ENCODE measurements at regions not wholly inside any gene's neighbourhood (a gene's known extent, or its start where the extent isn't known, plus 50 kb on each side); places are given as distances from the start of the nearest gene placed in this dataset.

DNA sequence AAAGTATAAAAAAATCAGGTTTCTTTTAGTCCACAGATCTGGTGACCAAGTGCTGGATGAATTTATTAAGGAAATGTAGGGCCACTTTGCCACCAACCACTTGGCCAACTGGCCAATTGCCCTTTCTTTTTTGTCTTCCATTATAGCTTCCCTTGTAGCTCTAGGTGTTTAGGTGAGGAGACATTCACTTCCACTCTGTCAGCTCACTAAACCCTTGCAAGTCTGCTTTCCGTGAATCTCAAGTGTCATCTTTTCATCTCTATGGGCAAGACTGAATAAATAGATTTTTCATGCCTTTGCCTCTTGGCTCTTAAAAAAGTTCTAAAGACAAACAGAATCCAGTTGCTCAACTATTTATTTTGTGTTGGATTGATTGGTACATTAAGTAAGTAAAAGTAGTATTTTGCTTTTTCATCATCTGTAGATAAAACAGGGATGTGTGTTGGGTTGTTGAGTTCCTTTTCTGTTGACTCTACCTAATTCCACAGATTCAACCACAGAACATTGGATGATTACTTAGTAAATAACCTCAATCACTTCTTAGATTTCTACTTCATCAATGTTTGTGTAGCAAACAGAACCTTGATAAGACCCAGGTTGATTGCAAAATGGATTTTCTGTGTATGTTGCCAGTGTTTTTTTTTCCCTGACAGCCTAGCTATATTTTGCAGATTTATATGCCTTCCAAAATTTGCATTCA, 68.1 kb upstream of the GRXCR1 start:
- TF ChIP-seq, protein P1, sequence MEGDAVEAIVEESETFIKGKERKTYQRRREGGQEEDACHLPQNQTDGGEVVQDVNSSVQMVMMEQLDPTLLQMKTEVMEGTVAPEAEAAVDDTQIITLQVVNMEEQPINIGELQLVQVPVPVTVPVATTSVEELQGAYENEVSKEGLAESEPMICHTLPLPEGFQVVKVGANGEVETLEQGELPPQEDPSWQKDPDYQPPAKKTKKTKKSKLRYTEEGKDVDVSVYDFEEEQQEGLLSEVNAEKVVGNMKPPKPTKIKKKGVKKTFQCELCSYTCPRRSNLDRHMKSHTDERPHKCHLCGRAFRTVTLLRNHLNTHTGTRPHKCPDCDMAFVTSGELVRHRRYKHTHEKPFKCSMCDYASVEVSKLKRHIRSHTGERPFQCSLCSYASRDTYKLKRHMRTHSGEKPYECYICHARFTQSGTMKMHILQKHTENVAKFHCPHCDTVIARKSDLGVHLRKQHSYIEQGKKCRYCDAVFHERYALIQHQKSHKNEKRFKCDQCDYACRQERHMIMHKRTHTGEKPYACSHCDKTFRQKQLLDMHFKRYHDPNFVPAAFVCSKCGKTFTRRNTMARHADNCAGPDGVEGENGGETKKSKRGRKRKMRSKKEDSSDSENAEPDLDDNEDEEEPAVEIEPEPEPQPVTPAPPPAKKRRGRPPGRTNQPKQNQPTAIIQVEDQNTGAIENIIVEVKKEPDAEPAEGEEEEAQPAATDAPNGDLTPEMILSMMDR (IDR thresholded peaks at IDR 0.05) = no peak
- no peak for TF ChIP-seq POLR2A (IDR thresholded peaks at IDR 0.05)
